Mesenchymal stem cell (in vitro differentiated cells and primary cell): ENCODE measurements at regions not wholly inside any gene's neighbourhood (a gene's known extent, or its start where the extent isn't known, plus 50 kb on each side); places are given as distances from the start of the nearest gene placed in this dataset.

ENCODE experiments used
- DNase-seq: peaks from one replicate; pipeline ENCODE4 v3.0.0-alpha.2; 2013
- H2AFZ ChIP-seq: one replicate; pipeline ENCODE4 v1.6.1; 2013; ENCODE audit warnings: low read depth, mild to moderate bottlenecking, control low read depth, inconsistent platforms, low read length, moderate library complexity
- H2AK5ac ChIP-seq: 2 replicates; pipeline ENCODE4 v1.6.1; 2013; ENCODE audit warnings: low read length, moderate library complexity, mild to moderate bottlenecking, inconsistent platforms; ENCODE audit not compliant: severe bottlenecking
- H2BK120ac ChIP-seq: one replicate; pipeline ENCODE4 v1.6.1; 2013; ENCODE audit warnings: low read depth, mild to moderate bottlenecking, inconsistent platforms, low read length, moderate library complexity
- H2BK12ac ChIP-seq, 2 experiments: one replicate each; pipeline ENCODE4 v1.6.1; 2013; ENCODE audit warnings: inconsistent platforms in 2 of 2, low read length in 2 of 2, mild to moderate bottlenecking in 2 of 2, moderate library complexity in 2 of 2, control low read depth in 1 of 2
- H2BK15ac ChIP-seq: one replicate; pipeline ENCODE4 v1.6.1; 2013; ENCODE audit warnings: mild to moderate bottlenecking, low read depth, inconsistent platforms; ENCODE audit not compliant: poor library complexity, severe bottlenecking
- H2BK5ac ChIP-seq: 2 replicates; pipeline ENCODE4 v1.6.1; 2013; ENCODE audit warnings: low read depth, mild to moderate bottlenecking, low read length, control low read depth, inconsistent platforms; ENCODE audit not compliant: poor library complexity, severe bottlenecking
- H3K14ac ChIP-seq, 2 experiments: one replicate each; pipeline ENCODE4 v1.6.1; 2013; ENCODE audit warnings: inconsistent platforms in 2 of 2, low read length in 2 of 2, control low read depth in 1 of 2, mild to moderate bottlenecking in 1 of 2, moderate library complexity in 1 of 2
- H3K18ac ChIP-seq, 2 experiments: one replicate each; pipeline ENCODE4 v1.6.1; 2013; ENCODE audit warnings: inconsistent platforms in 2 of 2, low read length in 2 of 2, control low read depth in 1 of 2, low read depth in 1 of 2, mild to moderate bottlenecking in 1 of 2
- H3K23ac ChIP-seq, 2 experiments: one replicate each; pipeline ENCODE4 v1.6.1; 2013; ENCODE audit warnings: inconsistent platforms in 2 of 2, low read length in 2 of 2, mild to moderate bottlenecking in 2 of 2, moderate library complexity in 2 of 2, control low read depth in 1 of 2
- H3K27ac ChIP-seq: 2 replicates; pipeline ENCODE4 v1.5.1; 2013; ENCODE audit warnings: mild to moderate bottlenecking, moderate library complexity, low read length, control low read depth, inconsistent platforms; ENCODE audit not compliant: poor library complexity, severe bottlenecking
- H3K27me3 ChIP-seq, 2 experiments: 2 replicates each; pipeline versions ENCODE4 v1.6.1 to v1.7.0; 2013; ENCODE audit warnings: low read length in 2 of 2, mild to moderate bottlenecking in 2 of 2, moderate library complexity in 2 of 2, control low read depth in 1 of 2, inconsistent platforms in 1 of 2; ENCODE audit not compliant: control insufficient read depth in 1 of 2, insufficient read depth in 1 of 2
- H3K36me3 ChIP-seq, 2 experiments: 2 replicates each; pipeline versions ENCODE4 v1.6.1 to v1.7.0; 2013; ENCODE audit warnings: low read length in 2 of 2, control low read depth in 1 of 2, inconsistent platforms in 1 of 2, low read depth in 1 of 2, mild to moderate bottlenecking in 1 of 2; ENCODE audit not compliant: insufficient read depth in 2 of 2, control insufficient read depth in 1 of 2
- H3K4ac ChIP-seq, 2 experiments: one replicate each; pipeline ENCODE4 v1.6.1; 2013; ENCODE audit warnings: inconsistent platforms in 2 of 2, low read length in 2 of 2, mild to moderate bottlenecking in 2 of 2, moderate library complexity in 2 of 2, control low read depth in 1 of 2, low read depth in 1 of 2
- H3K4me1 ChIP-seq: 2 replicates; pipeline ENCODE4 v1.6.1; 2013; ENCODE audit warnings: low read depth, low read length, control low read depth; ENCODE audit not compliant: control insufficient read depth, insufficient read depth
- H3K4me2 ChIP-seq: 2 replicates; pipeline ENCODE4 v1.6.1; 2013; ENCODE audit warnings: low read length, mild to moderate bottlenecking, inconsistent platforms; ENCODE audit not compliant: poor library complexity, severe bottlenecking
- H3K4me3 ChIP-seq, 2 experiments: 2 replicates each; pipeline versions ENCODE4 v1.5.1 to v1.7.0; 2013; ENCODE audit warnings: low read length in 2 of 2, mild to moderate bottlenecking in 2 of 2, control low read depth in 1 of 2, low read depth in 1 of 2; ENCODE audit not compliant: insufficient read depth in 1 of 2
- H3K79me1 ChIP-seq: replicated peaks from 2 replicates; pipeline ENCODE4 v1.6.1; 2013; ENCODE audit warnings: mild to moderate bottlenecking, control low read depth, low read length, inconsistent platforms; ENCODE audit not compliant: poor library complexity, severe bottlenecking
- H3K9ac ChIP-seq: 2 replicates; pipeline ENCODE4 v1.7.0; 2013; ENCODE audit warnings: mild to moderate bottlenecking, low read length, moderate library complexity
- H3K9me3 ChIP-seq: 2 replicates; pipeline ENCODE4 v1.7.0; 2013; ENCODE audit warnings: mild to moderate bottlenecking, low read length; ENCODE audit not compliant: control insufficient read depth
- H4K8ac ChIP-seq: one replicate; pipeline ENCODE4 v1.6.1; 2013; ENCODE audit warnings: inconsistent platforms, mild to moderate bottlenecking, low read length, moderate library complexity
- H4K91ac ChIP-seq: one replicate; pipeline ENCODE4 v1.6.1; 2013; ENCODE audit warnings: mild to moderate bottlenecking, low read length, inconsistent platforms
- WGBS: methylation state at CpG from one replicate; pipeline ENCODE4 v1.1.7; 2013; ENCODE audit warnings: mixed read lengths; 5-methylcytosine and 5-hydroxymethylcytosine counted together

DNA sequence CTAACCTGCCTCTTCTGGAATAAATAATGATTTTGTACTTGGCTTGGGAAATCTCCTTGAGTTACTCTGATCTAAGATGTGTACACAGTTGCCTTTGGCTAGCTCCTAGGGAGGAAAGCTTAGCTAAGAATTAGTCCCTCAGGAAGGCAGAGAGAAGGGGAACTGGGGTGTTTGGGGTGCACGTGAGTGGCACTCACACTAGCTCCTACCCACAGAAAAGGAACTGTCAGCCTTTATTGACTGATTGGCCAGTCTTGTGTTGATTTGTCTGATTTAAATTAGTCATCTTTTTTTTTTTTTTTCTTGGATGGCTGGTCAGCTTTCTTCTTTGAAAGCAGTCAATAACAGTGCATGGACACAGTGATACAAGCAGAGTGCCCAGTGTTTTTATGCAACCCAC, 107.7 kb downstream of the DMRT2 start:
- Histone ChIP-seq H3K4me2 (no peak overlapping the region), H2BK12ac (no peak overlapping the region), H3K79me1 (no peaks in the 10 kb centered on the region), H4K91ac (no peak overlapping the region), H2BK15ac (no peak overlapping the region), H2BK120ac (no peak overlapping the region), H3K27me3 (no peaks in the 10 kb centered on the region), H3K9me3 (no peaks in the 10 kb centered on the region), H3K4ac (no peak overlapping the region), H3K18ac (no peak overlapping the region), H3K14ac (no peak overlapping the region), H3K4me1 (no peaks in the 10 kb centered on the region), H2BK5ac (no peak overlapping the region), H2AK5ac (no peak overlapping the region), H4K8ac (no peak overlapping the region), H2AFZ (no peak overlapping the region), H3K36me3 (no peaks in the 10 kb centered on the region), H3K27ac (no peak overlapping the region), H3K9ac (no peak overlapping the region), H3K23ac (no peak overlapping the region), H3K4me3 (no peak overlapping the region)
- 9% methylated on average over 1 of the region's 1 CpG for WGBS
- DNase-seq, result no peak

GRCh38 chr9:1170918-1171317, 120.8 kb downstream of the DMRT2 start:
- Histone ChIP-seq H3K27ac (no peak overlapping the region), H3K23ac (no peak overlapping the region), H3K4me2 (no peak overlapping the region), H3K4me1 (no peaks in the 10 kb centered on the region), H2BK15ac (no peak overlapping the region), H2BK120ac (no peak overlapping the region), H2BK5ac (no peak overlapping the region), H3K9me3 (peaks cover 17% of the 10 kb centered on the region), H4K91ac (no peak overlapping the region), H3K27me3 (no peaks in the 10 kb centered on the region), H4K8ac (no peak overlapping the region), H2AK5ac (no peak overlapping the region), H3K4ac (no peak overlapping the region), H3K14ac (no peak overlapping the region), H2BK12ac (no peak overlapping the region), H3K79me1 (no peaks in the 10 kb centered on the region), H3K36me3 (no peaks in the 10 kb centered on the region), H3K4me3 (no peak overlapping the region), H2AFZ (no peak overlapping the region), H3K18ac (no peak overlapping the region), H3K9ac (no peak overlapping the region)
- DNase-seq, result no peak
- 85% methylated on average over 3 of the region's 3 CpGs for WGBS

GRCh38 chr9:1171546-1171945, 121.4 kb downstream of the DMRT2 start:
- no peaks in the 10 kb centered on the region for H3K27me3 ChIP-seq
- no peak overlapping the region for H3K4me3 ChIP-seq
- no peak overlapping the region for H2AFZ ChIP-seq
- no peak overlapping the region for H2BK120ac ChIP-seq
- no peak overlapping the region for H3K23ac ChIP-seq
- peaks cover 17% of the 10 kb centered on the region for H3K9me3 ChIP-seq
- H2BK12ac ChIP-seq, result no peak overlapping the region
- no peak overlapping the region for H3K4me2 ChIP-seq
- no peak overlapping the region for H3K14ac ChIP-seq
- no peak overlapping the region for H2BK5ac ChIP-seq
- no peaks in the 10 kb centered on the region for H3K36me3 ChIP-seq
- no peak overlapping the region for H4K8ac ChIP-seq
- DNase-seq, result no peak
- H3K9ac ChIP-seq, result no peak overlapping the region
- H3K27ac ChIP-seq, result no peak overlapping the region
- no peaks in the 10 kb centered on the region for H3K79me1 ChIP-seq
- WGBS, result 12% methylated on average over 1 of the region's 5 CpGs
- H2AK5ac ChIP-seq, result no peak overlapping the region
- H4K91ac ChIP-seq, result no peak overlapping the region
- no peak overlapping the region for H3K4ac ChIP-seq
- no peak overlapping the region for H2BK15ac ChIP-seq
- H3K18ac ChIP-seq, result no peak overlapping the region
- H3K4me1 ChIP-seq, result no peaks in the 10 kb centered on the region

GRCh38 chr9:1173211-1173610, 123.1 kb downstream of the DMRT2 start:
- no peak overlapping the region for H3K18ac ChIP-seq
- H3K4ac ChIP-seq, result no peak overlapping the region
- peaks cover 9% of the 10 kb centered on the region for H3K9me3 ChIP-seq
- H3K79me1 ChIP-seq, result no peaks in the 10 kb centered on the region
- no peak overlapping the region for H2BK120ac ChIP-seq
- H3K4me3 ChIP-seq, result no peak overlapping the region
- H4K8ac ChIP-seq, result no peak overlapping the region
- H3K14ac ChIP-seq, result no peak overlapping the region
- no peak overlapping the region for H2BK15ac ChIP-seq
- no peak overlapping the region for H4K91ac ChIP-seq
- no peaks in the 10 kb centered on the region for H3K27me3 ChIP-seq
- 27% methylated on average over 2 of the region's 3 CpGs for WGBS
- H2AK5ac ChIP-seq, result no peak overlapping the region
- no peak overlapping the region for H3K9ac ChIP-seq
- H3K23ac ChIP-seq, result no peak overlapping the region
- H3K36me3 ChIP-seq, result no peaks in the 10 kb centered on the region
- H2BK12ac ChIP-seq, result no peak overlapping the region
- H3K27ac ChIP-seq, result no peak overlapping the region
- DNase-seq, result no peak
- H2AFZ ChIP-seq, result no peak overlapping the region
- H3K4me1 ChIP-seq, result no peaks in the 10 kb centered on the region
- no peak overlapping the region for H3K4me2 ChIP-seq
- no peak overlapping the region for H2BK5ac ChIP-seq
